Natural killer cell (primary cell): ENCODE measurements at regions not wholly inside any gene's neighbourhood (a gene's known extent, or its start where the extent isn't known, plus 50 kb on each side); places are given as distances from the start of the nearest gene placed in this dataset.

Source experiments
- ATAC-seq, 3 donors: fragments of 150-1000 bp in 2 of 3; fragments of 200-7000 bp in 1 of 3; cut with Tn5 transposase; 1 replicate in 1 of 3; 2 replicates in 2 of 3; pipeline ENCODE4 v1.10.0; 2021; ENCODE audit warnings: mild to moderate bottlenecking in 2 of 3, moderate library complexity in 2 of 3
- DNase-seq, 2 donors: peaks; one replicate each; pipeline versions ENCODE4 v3.0.0 to v3.0.0-alpha.2; 2013 to 2021; ENCODE audit warnings: mixed read lengths in 1 of 2
- H3K27ac ChIP-seq: one replicate; pipeline ENCODE4 v1.5.1; 2013; ENCODE audit warnings: mild to moderate bottlenecking, low read length
- H3K27me3 ChIP-seq: one replicate; pipeline ENCODE4 v1.6.1; 2013; ENCODE audit warnings: low read length; ENCODE audit not compliant: control insufficient read depth, insufficient read depth
- H3K36me3 ChIP-seq: one replicate; pipeline ENCODE4 v1.6.1; 2013; ENCODE audit warnings: low read length; ENCODE audit not compliant: control insufficient read depth, insufficient read depth
- H3K4me1 ChIP-seq: one replicate; pipeline ENCODE4 v1.6.1; 2013; ENCODE audit warnings: low read length; ENCODE audit not compliant: control insufficient read depth, insufficient read depth
- H3K4me3 ChIP-seq: one replicate; pipeline ENCODE4 v1.5.1; 2013; ENCODE audit warnings: low read length
- H3K9me3 ChIP-seq: one replicate; pipeline ENCODE4 v1.6.1; 2013; ENCODE audit warnings: low read length; ENCODE audit not compliant: control insufficient read depth, insufficient read depth
- H3K27ac Mint-ChIP-seq, 2 donors: one replicate each; pipeline ENCODE4 v1.8.0; 2022; ENCODE audit warnings: mild to moderate bottlenecking in 2 of 2, mixed read lengths in 2 of 2, moderate library complexity in 1 of 2
- H3K27me3 Mint-ChIP-seq, 2 donors: one replicate each; pipeline ENCODE4 v1.8.0; 2022; ENCODE audit warnings: low read depth in 2 of 2, mixed read lengths in 2 of 2
- H3K36me3 Mint-ChIP-seq: one replicate; pipeline ENCODE4 v1.8.0; 2022; ENCODE audit warnings: mixed read lengths
- H3K4me1 Mint-ChIP-seq, 2 donors: one replicate each; pipeline ENCODE4 v1.8.0; 2022; ENCODE audit warnings: mixed read lengths in 2 of 2
- H3K4me3 Mint-ChIP-seq: one replicate; pipeline ENCODE4 v1.8.0; 2022; ENCODE audit warnings: mild to moderate bottlenecking, moderate library complexity, mixed read lengths
- H3K9me3 Mint-ChIP-seq, 2 donors: one replicate each; pipeline ENCODE4 v1.8.0; 2022; ENCODE audit warnings: mixed read lengths in 2 of 2
- WGBS: methylation state at CpG from one replicate; pipeline ENCODE4 v1.1.7; 2013; ENCODE audit warnings: missing lambda C conversion rate; ENCODE audit not compliant: insufficient coverage; 5-methylcytosine and 5-hydroxymethylcytosine counted together
- intact Hi-C: fragments of 100-400 bp; cut with micrococcal nuclease; formaldehyde crosslinking; loops from one replicate; pipeline ENCODE4 v1.14.2; 2022
- TF ChIP-seq, protein P1 (sequence below): fragments of 200-600 bp; IDR thresholded peaks from one replicate; pipeline ENCODE4 v1.8.0; 2022; ENCODE audit warnings: antibody characterized with exemption

- Mint-ChIP-seq H3K27me3 (peaks cover 0 to 7% of the 10 kb centered on the region in 2 donors), H3K4me3 (no peak overlapping the region), H3K9me3 (peaks cover 0 to 2% of the 10 kb centered on the region in 2 donors), H3K36me3 (peaks cover 6% of the 10 kb centered on the region), H3K27ac (no peak overlapping the region), H3K4me1 (no peaks in the 10 kb centered on the region)
- TF ChIP-seq, protein P1, sequence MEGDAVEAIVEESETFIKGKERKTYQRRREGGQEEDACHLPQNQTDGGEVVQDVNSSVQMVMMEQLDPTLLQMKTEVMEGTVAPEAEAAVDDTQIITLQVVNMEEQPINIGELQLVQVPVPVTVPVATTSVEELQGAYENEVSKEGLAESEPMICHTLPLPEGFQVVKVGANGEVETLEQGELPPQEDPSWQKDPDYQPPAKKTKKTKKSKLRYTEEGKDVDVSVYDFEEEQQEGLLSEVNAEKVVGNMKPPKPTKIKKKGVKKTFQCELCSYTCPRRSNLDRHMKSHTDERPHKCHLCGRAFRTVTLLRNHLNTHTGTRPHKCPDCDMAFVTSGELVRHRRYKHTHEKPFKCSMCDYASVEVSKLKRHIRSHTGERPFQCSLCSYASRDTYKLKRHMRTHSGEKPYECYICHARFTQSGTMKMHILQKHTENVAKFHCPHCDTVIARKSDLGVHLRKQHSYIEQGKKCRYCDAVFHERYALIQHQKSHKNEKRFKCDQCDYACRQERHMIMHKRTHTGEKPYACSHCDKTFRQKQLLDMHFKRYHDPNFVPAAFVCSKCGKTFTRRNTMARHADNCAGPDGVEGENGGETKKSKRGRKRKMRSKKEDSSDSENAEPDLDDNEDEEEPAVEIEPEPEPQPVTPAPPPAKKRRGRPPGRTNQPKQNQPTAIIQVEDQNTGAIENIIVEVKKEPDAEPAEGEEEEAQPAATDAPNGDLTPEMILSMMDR: no peak
- Histone ChIP-seq H3K27me3 (no peaks in the 10 kb centered on the region), H3K27ac (no peak overlapping the region), H3K4me1 (no peaks in the 10 kb centered on the region), H3K4me3 (no peak overlapping the region), H3K36me3 (no peaks in the 10 kb centered on the region), H3K9me3 (no peaks in the 10 kb centered on the region)
- no peak for ATAC-seq
- 90% methylated on average over 2 of the region's 5 CpGs for WGBS
- intact Hi-C loops: no loop called here
- DNase-seq: no peak
These were observed 270.4 kb downstream of the DOK5 start for GRCh38 chr20:54745780-54746179.

- Histone ChIP-seq H3K27ac (no peak overlapping the region), H3K4me1 (no peaks in the 10 kb centered on the region), H3K27me3 (no peaks in the 10 kb centered on the region), H3K9me3 (no peaks in the 10 kb centered on the region), H3K4me3 (no peak overlapping the region), H3K36me3 (no peaks in the 10 kb centered on the region)
- no peaks in the 10 kb centered on the region for H3K4me1 Mint-ChIP-seq
- WGBS: no CpG with 5 or more reads among the region's 2 CpGs
- H3K27ac Mint-ChIP-seq: no peak overlapping the region
- no peak overlapping the region for H3K4me3 Mint-ChIP-seq
- ATAC-seq: no peak
- TF ChIP-seq, protein P1: no peak
- intact Hi-C loops: no loop called here
- H3K9me3 Mint-ChIP-seq: peaks cover 0 to 2% of the 10 kb centered on the region in 2 donors
- peaks cover 6% of the 10 kb centered on the region for H3K36me3 Mint-ChIP-seq
- peaks cover 0 to 7% of the 10 kb centered on the region in 2 donors for H3K27me3 Mint-ChIP-seq
- no peak for DNase-seq
These were observed 268.7 kb downstream of the DOK5 start for GRCh38 chr20:54744097-54744496.

DNA sequence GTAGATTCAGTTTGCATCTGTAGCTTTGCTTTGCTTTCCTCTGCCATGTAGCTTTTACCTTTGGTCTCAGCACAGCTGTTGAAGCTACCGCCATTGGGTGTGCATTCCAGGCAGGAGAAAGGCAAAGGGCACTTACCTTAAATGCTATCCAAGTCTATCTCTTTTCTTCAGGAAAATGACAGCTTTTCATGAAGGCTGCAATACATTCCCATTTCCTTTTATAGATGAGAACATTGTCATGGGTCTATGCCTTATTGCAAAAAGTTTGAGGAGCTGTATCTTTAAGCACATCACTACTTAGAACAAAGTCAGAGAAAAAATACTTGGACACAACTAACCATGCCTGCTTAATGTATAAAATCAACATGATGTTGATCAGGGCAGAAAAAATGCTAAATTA is 266.8 kb downstream of the DOK5 start:
- H3K4me1 ChIP-seq: no peaks in the 10 kb centered on the region
- H3K9me3 ChIP-seq: no peaks in the 10 kb centered on the region
- no peaks in the 10 kb centered on the region for H3K27me3 ChIP-seq
- TF ChIP-seq, protein P1: no peak
- H3K4me1 Mint-ChIP-seq: no peaks in the 10 kb centered on the region
- no peak overlapping the region for H3K4me3 ChIP-seq
- no peak for DNase-seq
- peaks cover 0 to 2% of the 10 kb centered on the region in 2 donors for H3K9me3 Mint-ChIP-seq
- H3K36me3 Mint-ChIP-seq: peaks cover 6% of the 10 kb centered on the region
- H3K4me3 Mint-ChIP-seq: no peak overlapping the region
- no peak overlapping the region for H3K27ac ChIP-seq
- H3K36me3 ChIP-seq: no peaks in the 10 kb centered on the region
- H3K27me3 Mint-ChIP-seq: peaks cover 2 to 7% of the 10 kb centered on the region in 2 donors
- intact Hi-C loops: no loop called here
- ATAC-seq: no peak
- WGBS: 93% methylated on average over 1 of the region's 1 CpG
- H3K27ac Mint-ChIP-seq: no peak overlapping the region

DNA sequence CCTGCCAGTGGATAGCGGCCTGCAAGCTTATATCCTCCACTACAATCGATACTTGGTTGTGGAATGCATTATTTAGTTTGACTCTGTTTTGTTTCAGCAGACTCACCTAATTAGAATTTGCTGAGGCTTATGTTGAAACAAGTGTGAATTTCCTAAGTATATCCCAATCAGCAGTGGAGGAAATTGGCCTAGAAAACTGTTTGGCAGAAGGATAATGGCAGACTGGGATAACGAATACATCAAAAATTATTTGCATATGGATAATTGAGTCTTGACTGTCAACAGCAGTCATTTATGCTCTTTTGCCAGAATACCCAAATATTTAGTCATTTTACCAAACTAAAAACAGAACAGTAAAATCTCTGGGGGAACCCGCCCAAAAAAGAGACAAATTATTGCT is 261.0 kb downstream of the DOK5 start:
- TF ChIP-seq, protein P1: no peak
- no peaks in the 10 kb centered on the region for H3K27me3 ChIP-seq
- Mint-ChIP-seq H3K9me3 (peaks cover 0 to 2% of the 10 kb centered on the region in 2 donors), H3K36me3 (no peaks in the 10 kb centered on the region), H3K4me3 (no peak overlapping the region), H3K27me3 (peaks cover 2 to 5% of the 10 kb centered on the region in 2 donors), H3K27ac (no peak overlapping the region), H3K4me1 (no peaks in the 10 kb centered on the region)
- H3K4me3 ChIP-seq: no peak overlapping the region
- H3K36me3 ChIP-seq: no peaks in the 10 kb centered on the region
- intact Hi-C loops: no loop called here
- H3K4me1 ChIP-seq: no peaks in the 10 kb centered on the region
- ATAC-seq (no peak), DNase-seq (no peak)
- no peak overlapping the region for H3K27ac ChIP-seq
- no CpG with 5 or more reads among the region's 4 CpGs for WGBS
- H3K9me3 ChIP-seq: no peaks in the 10 kb centered on the region
